Endothelial cell of umbilical vein (primary cell): ENCODE measurements at regions not wholly inside any gene's neighbourhood (a gene's known extent, or its start where the extent isn't known, plus 50 kb on each side); places are given as distances from the start of the nearest gene placed in this dataset.

Experiments used
- BruUV-seq: library from RNA; stranded (reverse); fragments of 400-500 nt; replicated peaks from 2 replicates; lab custom pipeline; 2021; lab: Mats Ljungman, UMichigan
- CTCF ChIA-PET: fragments of 300-600, 350-600 bp; sonication (Branson Sonifier 250); formaldehyde crosslinking; loops from one replicate; lab custom pipeline; 2021; ENCODE audit warnings: antibody characterized with exemption, inconsistent platforms; lab: Charles Lee
- POLR2A ChIA-PET: fragments of 300-600, 350-600 bp; sonication (Branson Sonifier 250); formaldehyde crosslinking; loops from one replicate; lab custom pipeline; 2021; ENCODE audit warnings: antibody characterized with exemption, inconsistent platforms; lab: Charles Lee
- DNase-seq: peaks from one replicate; pipeline ENCODE4 v3.0.0-alpha.2; 2011; ENCODE audit warnings: low read depth, low spot score
- FAIRE-seq: peaks from 2 replicates; lab custom pipeline; 2011; peaks lifted over from hg19 to GRCh38; lab: Jason Lieb, UNC
- H2AFZ ChIP-seq: 2 replicates; pipeline ENCODE4 v1.6.0; 2012; ENCODE audit warnings: low read depth, low read length, control low read depth, inconsistent platforms
- H3K27ac ChIP-seq: 2 replicates; pipeline ENCODE4 v1.5.1; 2011; ENCODE audit warnings: low read depth, mild to moderate bottlenecking, control low read depth, low read length, moderate library complexity; ENCODE audit not compliant: insufficient read depth
- H3K27me3 ChIP-seq, 2 experiments: 2 replicates each; pipeline versions ENCODE4 v1.6.0 to v1.6.1; 2011; ENCODE audit warnings: low read length in 2 of 2, mixed read lengths in 1 of 2; ENCODE audit not compliant: control insufficient read depth in 2 of 2, insufficient read depth in 2 of 2
- H3K36me3 ChIP-seq, 2 experiments: 2 replicates in 1 of 2; 3 replicates in 1 of 2; pipeline ENCODE4 v1.5.1; 2011; ENCODE audit warnings: low read length in 2 of 2, mild to moderate bottlenecking in 1 of 2, moderate library complexity in 1 of 2; ENCODE audit not compliant: control insufficient read depth in 2 of 2, insufficient read depth in 2 of 2; ENCODE audit errors: extremely low read depth in 1 of 2
- H3K4me1 ChIP-seq: 3 replicates; pipeline ENCODE4 v1.5.1; 2011; ENCODE audit warnings: mild to moderate bottlenecking, low read length; ENCODE audit not compliant: control insufficient read depth, insufficient read depth; ENCODE audit errors: extremely low read depth
- H3K4me2 ChIP-seq: 2 replicates; pipeline ENCODE4 v1.6.1; 2011; ENCODE audit warnings: low read length, control low read depth, mixed read lengths; ENCODE audit not compliant: insufficient read depth
- H3K4me3 ChIP-seq, 3 experiments: fragments of 200-600 bp in 1 of 3; sonication (generic), shearing (Covaris generic) in 1 of 3; replicated peaks in 1 of 3; 2 replicates each; pipeline ENCODE4 v1.5.1; 2011 to 2016; ENCODE audit warnings: control low read depth in 3 of 3, low read length in 3 of 3, mild to moderate bottlenecking in 2 of 3, inconsistent platforms in 1 of 3, low read depth in 1 of 3, moderate library complexity in 1 of 3; ENCODE audit not compliant: insufficient read depth in 1 of 3
- H3K79me2 ChIP-seq: 2 replicates; pipeline ENCODE4 v1.6.0; 2012; ENCODE audit warnings: low read length, inconsistent platforms; ENCODE audit not compliant: control insufficient read depth, insufficient read depth
- H3K9ac ChIP-seq: replicated peaks from 2 replicates; pipeline ENCODE3; 2011; ENCODE audit warnings: low read length, control low read depth; ENCODE audit not compliant: insufficient read depth; ENCODE audit errors: extremely low read depth
- H3K9me1 ChIP-seq: replicated peaks from 3 replicates; pipeline ENCODE4 v1.6.0; 2011; ENCODE audit warnings: mild to moderate bottlenecking, low read length; ENCODE audit not compliant: control insufficient read depth, insufficient read depth; ENCODE audit errors: extremely low read depth
- H3K9me3 ChIP-seq: replicated peaks from 2 replicates; pipeline ENCODE4 v1.5.1; 2012; ENCODE audit warnings: low read length, inconsistent platforms; ENCODE audit not compliant: control insufficient read depth, insufficient read depth
- H4K20me1 ChIP-seq: replicated peaks from 2 replicates; pipeline ENCODE3; 2011; ENCODE audit warnings: mild to moderate bottlenecking, low read length; ENCODE audit not compliant: control insufficient read depth, insufficient read depth; ENCODE audit errors: extremely low read depth
- CTCF ChIP-seq, 2 donors: IDR thresholded peaks; 1 replicate in 1 of 2; 2 replicates in 1 of 2; pipeline ENCODE4 v1.5.1; 2011; ENCODE audit warnings: low read length in 2 of 2, mild to moderate bottlenecking in 2 of 2, moderate library complexity in 2 of 2, control low read depth in 1 of 2, inconsistent platforms in 1 of 2, low read depth in 1 of 2; ENCODE audit not compliant: insufficient read depth in 1 of 2; ENCODE audit errors: extremely low read depth in 1 of 2
- EZH2 ChIP-seq: IDR thresholded peaks from 2 replicates; pipeline ENCODE4 v1.6.1; 2012; ENCODE audit warnings: borderline replicate concordance, low read depth, mild to moderate bottlenecking, moderate library complexity, low read length, inconsistent platforms; ENCODE audit not compliant: severe bottlenecking
- FOS ChIP-seq: IDR thresholded peaks from 2 replicates; pipeline ENCODE4 v1.6.1; 2011; ENCODE audit warnings: mild to moderate bottlenecking, low read length, moderate library complexity, borderline replicate concordance; ENCODE audit not compliant: insufficient read depth
- GATA2 ChIP-seq: IDR thresholded peaks from 2 replicates; pipeline ENCODE4 v1.7.0; 2011; ENCODE audit warnings: low read depth, mild to moderate bottlenecking, moderate library complexity, mixed read lengths, low read length; ENCODE audit not compliant: insufficient read length, insufficient read depth
- JUN ChIP-seq: IDR thresholded peaks from 2 replicates; pipeline ENCODE4 v1.6.1; 2011; ENCODE audit warnings: borderline replicate concordance, low read depth; ENCODE audit not compliant: insufficient read length, insufficient read depth
- MYC ChIP-seq: IDR thresholded peaks from one replicate; pipeline ENCODE4 v1.6.1; 2011; ENCODE audit warnings: mild to moderate bottlenecking, low read depth, low read length
- POLR2A ChIP-seq: IDR thresholded peaks from 2 replicates; pipeline ENCODE4 v1.6.1; 2012; ENCODE audit warnings: low read depth, mild to moderate bottlenecking, control low read depth, low read length
- POLR2AphosphoS5 ChIP-seq: IDR thresholded peaks from 2 replicates; pipeline ENCODE4 v1.6.1; 2012; ENCODE audit warnings: low read depth, mild to moderate bottlenecking, control low read depth, low read length, moderate library complexity; ENCODE audit not compliant: insufficient read depth
- dilution Hi-C: fragments of 300-500 bp; cut with MboI; formaldehyde crosslinking; loops from one replicate; pipeline ENCODE4 v1.15.0; 2019; ENCODE audit warnings: low sequenced_read_pairs; ENCODE audit not compliant: extremely low pct_ligation_motif_present
- intact Hi-C: fragments of 100-400 bp; cut with micrococcal nuclease; formaldehyde crosslinking; loops from one replicate; pipeline ENCODE4 v1.10.0; 2022
- TF ChIP-seq, protein P1 (sequence below): IDR thresholded peaks from 2 replicates; pipeline ENCODE4 v1.6.1; 2011; ENCODE audit not compliant: insufficient read depth, insufficient read length

- DNase-seq (no peak), FAIRE-seq (no peak)
- Histone ChIP-seq H3K9me3 (peaks cover 2% of the 10 kb centered on the region), H3K9me1 (no peaks in the 10 kb centered on the region), H3K4me3 (no peak overlapping the region), H3K36me3 (no peaks in the 10 kb centered on the region), H3K4me2 (no peak overlapping the region), H3K9ac (no peak overlapping the region), H3K79me2 (no peaks in the 10 kb centered on the region), H2AFZ (no peak overlapping the region), H3K27ac (no peak overlapping the region), H4K20me1 (no peaks in the 10 kb centered on the region), H3K4me1 (no peaks in the 10 kb centered on the region), H3K27me3 (no peaks in the 10 kb centered on the region)
- ChIA-PET POLR2A (no interaction called here), CTCF (no interaction called here)
- intact Hi-C loops (no loop called here), dilution Hi-C loops (no loop called here)
- BruUV-seq = no TSS peak
- TF ChIP-seq GATA2 (no peak), JUN (no peak), POLR2AphosphoS5 (no peak), FOS (no peak)
Measured at GRCh38 chr17:12316021-12316420, 295.3 kb downstream of the MAP2K4 start.

GRCh38 chr17:12318571-12319266 is 298.0 kb downstream of the MAP2K4 start:
- no peak overlapping the region for H2AFZ ChIP-seq
- intact Hi-C loops (no loop called here), dilution Hi-C loops (no loop called here)
- no peak for DNase-seq
- H3K36me3 ChIP-seq = no peaks in the 10 kb centered on the region
- H3K27ac ChIP-seq = no peak overlapping the region
- H3K4me3 ChIP-seq = no peak overlapping the region
- TF ChIP-seq POLR2AphosphoS5 (no peak), CTCF (IDR thresholded peaks at IDR 0.05; ENCODE audit: extremely low read depth in 1 of 2, insufficient read depth in 1 of 2, low read depth in 1 of 2, low read length in 2 of 2) (no peak), EZH2 (no peak), GATA2 (no peak), POLR2A (no peak), JUN (no peak), MYC (no peak), FOS (no peak)
- TF ChIP-seq, protein P1, sequence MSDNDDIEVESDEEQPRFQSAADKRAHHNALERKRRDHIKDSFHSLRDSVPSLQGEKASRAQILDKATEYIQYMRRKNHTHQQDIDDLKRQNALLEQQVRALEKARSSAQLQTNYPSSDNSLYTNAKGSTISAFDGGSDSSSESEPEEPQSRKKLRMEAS = no peak
- ChIA-PET POLR2A (no interaction called here), CTCF (no interaction called here)
- no peak overlapping the region for H3K4me2 ChIP-seq
- no TSS peak for BruUV-seq
- no peaks in the 10 kb centered on the region for H4K20me1 ChIP-seq
- no peaks in the 10 kb centered on the region for H3K4me1 ChIP-seq
- H3K9me3 ChIP-seq = peaks cover 2% of the 10 kb centered on the region
- H3K79me2 ChIP-seq = no peaks in the 10 kb centered on the region
- no peaks in the 10 kb centered on the region for H3K9me1 ChIP-seq
- no peak for FAIRE-seq
- no peak overlapping the region for H3K9ac ChIP-seq
- H3K27me3 ChIP-seq = no peaks in the 10 kb centered on the region
